GM13977 (cell line): ENCODE measurements at regions not wholly inside any gene's neighbourhood (a gene's known extent, or its start where the extent isn't known, plus 50 kb on each side); places are given as distances from the start of the nearest gene placed in this dataset.

Experiments used
- DNase-seq: peaks from one replicate; pipeline ENCODE4 v3.0.0; 2012; ENCODE audit warnings: low spot score
- CTCF ChIP-seq: IDR thresholded peaks from 2 replicates; pipeline ENCODE4 v1.5.1; 2012; ENCODE audit warnings: mild to moderate bottlenecking, control low read depth; ENCODE audit not compliant: insufficient read depth; ENCODE audit errors: extremely low read depth, missing control alignments
- in situ Hi-C: fragments of 300-500 bp; cut with MboI; formaldehyde crosslinking; loops from one replicate; pipeline ENCODE4 v1.12.0; 2022; ENCODE audit warnings: low sequenced_read_pairs, low pct_unique_long_range_greater_than_20kb, mixed read lengths, inconsistent platforms; ENCODE audit not compliant: unreplicated experiment

- no peak for TF ChIP-seq CTCF
- DNase-seq: no peak
- in situ Hi-C loops: no loop called here
Measured at GRCh38 chr19:5251096-5252065, 89.2 kb downstream of the PTPRS start.

GRCh38 chr19:5250127-5250659 lies 90.4 kb downstream of the PTPRS start:
- DNase-seq: no peak
- no peak for TF ChIP-seq CTCF
- in situ Hi-C loops: no loop called here

GRCh38 chr19:5249526-5249925 lies 91.1 kb downstream of the PTPRS start:
- in situ Hi-C loops: no loop called here
- TF ChIP-seq CTCF: no peak
- no peak for DNase-seq

GRCh38 chr19:5247957-5248705 lies 92.5 kb downstream of the PTPRS start:
- no peak for DNase-seq
- in situ Hi-C loops: no loop called here
- no peak for TF ChIP-seq CTCF

GRCh38 chr19:5246554-5247155 lies 94.0 kb downstream of the PTPRS start:
- peak; percentile 64 for DNase-seq
- in situ Hi-C loops: no loop called here
- no peak for TF ChIP-seq CTCF

- no peak for DNase-seq
- no peak for TF ChIP-seq CTCF
- in situ Hi-C loops: no loop called here
Measured at GRCh38 chr19:5245631-5246553, 94.7 kb downstream of the PTPRS start.
